Adipocyte (in vitro differentiated cells): ENCODE measurements at regions not wholly inside any gene's neighbourhood (a gene's known extent, or its start where the extent isn't known, plus 50 kb on each side); places are given as distances from the start of the nearest gene placed in this dataset.

Experiments used
- DNase-seq: peaks from one replicate; pipeline ENCODE4 v3.0.0-alpha.2; 2015; ENCODE audit warnings: low read depth
- H3K27me3 ChIP-seq: replicated peaks from 2 replicates; pipeline ENCODE4 v1.7.0; 2013; ENCODE audit warnings: mild to moderate bottlenecking, low read length, moderate library complexity; ENCODE audit not compliant: control insufficient read depth, insufficient read depth
- H3K36me3 ChIP-seq: 2 replicates; pipeline ENCODE4 v1.7.0; 2013; ENCODE audit warnings: low read length, mild to moderate bottlenecking, moderate library complexity; ENCODE audit not compliant: control insufficient read depth, insufficient read depth, severe bottlenecking
- H3K4me1 ChIP-seq: 2 replicates; pipeline ENCODE4 v1.7.0; 2013; ENCODE audit warnings: mild to moderate bottlenecking, low read length, moderate library complexity; ENCODE audit not compliant: control insufficient read depth, insufficient read depth
- H3K4me3 ChIP-seq: 2 replicates; pipeline ENCODE4 v1.7.0; 2013; ENCODE audit warnings: mild to moderate bottlenecking, low read length, moderate library complexity
- H3K9ac ChIP-seq: 2 replicates; pipeline ENCODE4 v1.7.0; 2013; ENCODE audit warnings: mild to moderate bottlenecking, low read length, moderate library complexity
- H3K9me3 ChIP-seq: 2 replicates; pipeline ENCODE4 v1.7.0; 2013; ENCODE audit warnings: mild to moderate bottlenecking, low read length, moderate library complexity; ENCODE audit not compliant: control insufficient read depth

GRCh38 chr4:96102541-96103026, 262.7 kb downstream of the PDHA2 start:
- no peaks in the 10 kb centered on the region for H3K27me3 ChIP-seq
- no peaks in the 10 kb centered on the region for H3K9me3 ChIP-seq
- no peaks in the 10 kb centered on the region for H3K4me1 ChIP-seq
- H3K9ac ChIP-seq = no peak overlapping the region
- peak; percentile 23 for DNase-seq
- no peaks in the 10 kb centered on the region for H3K36me3 ChIP-seq
- no peak overlapping the region for H3K4me3 ChIP-seq

DNA sequence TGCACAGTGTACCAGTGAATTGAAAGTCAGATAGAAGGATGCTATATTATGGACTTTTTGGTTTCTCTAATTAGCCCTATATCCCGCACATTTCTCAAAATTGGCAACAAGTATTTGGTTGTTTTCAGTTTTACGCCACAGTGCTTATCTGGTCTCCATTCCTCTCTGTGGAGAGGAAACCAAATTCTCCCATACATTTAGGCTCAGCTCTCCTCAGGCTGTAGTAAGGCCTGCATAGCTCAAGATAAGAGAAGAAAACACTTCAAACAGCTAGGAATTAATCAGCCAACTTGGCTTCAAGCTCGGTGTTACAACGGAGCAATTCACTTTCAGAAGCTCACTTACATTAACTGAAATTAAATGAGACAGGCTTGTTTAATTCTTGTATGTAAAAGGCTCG, 263.2 kb downstream of the PDHA2 start:
- Histone ChIP-seq H3K4me1 (no peaks in the 10 kb centered on the region), H3K36me3 (no peaks in the 10 kb centered on the region), H3K9ac (no peak overlapping the region), H3K4me3 (no peak overlapping the region), H3K27me3 (no peaks in the 10 kb centered on the region), H3K9me3 (no peaks in the 10 kb centered on the region)
- no peak for DNase-seq

DNA sequence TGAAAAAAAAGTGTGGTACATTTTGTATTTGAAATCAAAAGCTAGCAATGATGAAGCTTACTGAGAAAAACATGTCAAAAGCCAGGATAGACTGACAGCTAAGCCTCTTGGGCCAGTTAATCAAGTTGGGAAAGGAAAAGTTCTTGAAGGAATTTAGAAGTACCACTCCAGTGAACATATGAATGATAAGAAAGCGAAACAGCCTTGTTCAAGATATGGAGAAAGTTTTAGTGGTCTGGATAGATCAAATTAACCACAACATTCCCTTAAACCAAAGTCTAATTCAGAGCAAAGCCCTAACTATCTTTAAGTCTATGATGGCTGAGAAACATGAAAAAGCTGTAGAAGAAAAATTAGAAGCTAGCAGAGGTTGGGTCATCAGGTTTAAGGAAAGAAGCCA, 268.3 kb downstream of the PDHA2 start:
- Histone ChIP-seq H3K9me3 (peaks cover 3% of the 10 kb centered on the region), H3K27me3 (no peaks in the 10 kb centered on the region), H3K4me3 (no peak overlapping the region), H3K36me3 (no peaks in the 10 kb centered on the region), H3K9ac (no peak overlapping the region), H3K4me1 (no peaks in the 10 kb centered on the region)
- DNase-seq = no peak

GRCh38 chr4:96112631-96113030, 272.7 kb downstream of the PDHA2 start:
- no peaks in the 10 kb centered on the region for H3K36me3 ChIP-seq
- H3K9ac ChIP-seq = no peak overlapping the region
- no peak overlapping the region for H3K4me3 ChIP-seq
- no peaks in the 10 kb centered on the region for H3K4me1 ChIP-seq
- DNase-seq = no peak
- no peaks in the 10 kb centered on the region for H3K27me3 ChIP-seq
- peaks cover 3% of the 10 kb centered on the region for H3K9me3 ChIP-seq

DNA sequence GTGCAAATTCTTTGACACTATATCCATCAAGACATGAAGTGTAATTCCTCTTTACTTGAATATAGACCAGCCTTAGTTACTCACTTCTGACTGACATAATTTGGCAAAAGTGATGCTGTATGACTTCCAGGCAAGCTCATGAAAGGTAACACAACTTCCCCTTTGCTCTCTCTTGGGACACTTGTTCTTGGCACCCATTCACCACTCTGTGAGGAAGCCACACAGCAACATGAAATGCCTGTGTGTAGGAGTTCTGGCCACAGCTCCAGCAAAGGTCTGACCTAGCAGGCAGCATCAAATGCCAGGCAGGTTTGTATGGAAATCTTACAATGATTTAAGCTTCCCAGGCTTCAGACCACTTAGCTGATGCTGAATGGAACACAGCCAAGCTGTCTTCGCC, 280.3 kb downstream of the PDHA2 start:
- no peaks in the 10 kb centered on the region for H3K36me3 ChIP-seq
- no peak for DNase-seq
- no peak overlapping the region for H3K9ac ChIP-seq
- H3K27me3 ChIP-seq = no peaks in the 10 kb centered on the region
- no peaks in the 10 kb centered on the region for H3K4me1 ChIP-seq
- H3K9me3 ChIP-seq = no peaks in the 10 kb centered on the region
- no peak overlapping the region for H3K4me3 ChIP-seq

DNA sequence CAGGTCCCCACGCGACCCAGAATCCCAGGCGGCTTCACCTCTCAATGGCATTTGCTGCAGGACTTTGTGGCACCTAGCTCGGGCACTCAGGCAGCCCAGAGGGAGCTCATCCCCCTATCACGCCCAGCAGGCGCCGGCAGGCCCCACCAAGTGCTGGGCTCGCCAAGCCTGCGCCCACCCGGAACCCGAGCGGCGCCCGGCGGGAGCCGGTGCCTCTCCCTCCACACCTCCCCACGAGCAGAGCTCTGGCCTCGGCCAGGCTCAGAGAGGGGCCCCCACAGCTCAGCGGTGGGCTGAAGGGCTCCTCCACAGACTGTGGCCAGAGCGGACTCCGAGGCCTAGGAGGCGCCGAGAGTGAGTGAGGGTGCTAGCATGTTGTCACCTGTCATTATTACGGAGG, 286.3 kb downstream of the PDHA2 start:
- Histone ChIP-seq H3K36me3 (no peaks in the 10 kb centered on the region), H3K4me3 (no peak overlapping the region), H3K9ac (no peak overlapping the region), H3K4me1 (no peaks in the 10 kb centered on the region), H3K27me3 (no peaks in the 10 kb centered on the region), H3K9me3 (no peaks in the 10 kb centered on the region)
- no peak for DNase-seq

- Histone ChIP-seq H3K36me3 (no peaks in the 10 kb centered on the region), H3K4me3 (no peak overlapping the region), H3K9me3 (no peaks in the 10 kb centered on the region), H3K27me3 (no peaks in the 10 kb centered on the region), H3K9ac (no peak overlapping the region), H3K4me1 (no peaks in the 10 kb centered on the region)
- no peak for DNase-seq
Measured at GRCh38 chr4:96131186-96131585, 291.3 kb downstream of the PDHA2 start.

GRCh38 chr4:96134806-96135205, 294.9 kb downstream of the PDHA2 start:
- no peaks in the 10 kb centered on the region for H3K27me3 ChIP-seq
- no peaks in the 10 kb centered on the region for H3K9me3 ChIP-seq
- DNase-seq = no peak
- no peak overlapping the region for H3K4me3 ChIP-seq
- H3K4me1 ChIP-seq = no peaks in the 10 kb centered on the region
- no peak overlapping the region for H3K9ac ChIP-seq
- no peaks in the 10 kb centered on the region for H3K36me3 ChIP-seq

GRCh38 chr4:96136056-96136455, 296.2 kb downstream of the PDHA2 start:
- DNase-seq = peak; percentile 15
- Histone ChIP-seq H3K27me3 (no peaks in the 10 kb centered on the region), H3K4me3 (no peak overlapping the region), H3K9ac (no peak overlapping the region), H3K4me1 (no peaks in the 10 kb centered on the region), H3K9me3 (no peaks in the 10 kb centered on the region), H3K36me3 (no peaks in the 10 kb centered on the region)

- H3K9ac ChIP-seq = no peak overlapping the region
- DNase-seq = no peak
- H3K36me3 ChIP-seq = no peaks in the 10 kb centered on the region
- H3K4me1 ChIP-seq = no peaks in the 10 kb centered on the region
- H3K9me3 ChIP-seq = no peaks in the 10 kb centered on the region
- no peak overlapping the region for H3K4me3 ChIP-seq
- H3K27me3 ChIP-seq = no peaks in the 10 kb centered on the region
Measured at GRCh38 chr4:96139251-96139929, 299.5 kb downstream of the PDHA2 start.

GRCh38 chr4:96145601-96146000, 305.7 kb downstream of the PDHA2 start:
- Histone ChIP-seq H3K9me3 (no peaks in the 10 kb centered on the region), H3K27me3 (no peaks in the 10 kb centered on the region), H3K36me3 (no peaks in the 10 kb centered on the region), H3K4me1 (no peaks in the 10 kb centered on the region), H3K9ac (no peak overlapping the region), H3K4me3 (no peak overlapping the region)
- DNase-seq = peak; percentile 22

DNA sequence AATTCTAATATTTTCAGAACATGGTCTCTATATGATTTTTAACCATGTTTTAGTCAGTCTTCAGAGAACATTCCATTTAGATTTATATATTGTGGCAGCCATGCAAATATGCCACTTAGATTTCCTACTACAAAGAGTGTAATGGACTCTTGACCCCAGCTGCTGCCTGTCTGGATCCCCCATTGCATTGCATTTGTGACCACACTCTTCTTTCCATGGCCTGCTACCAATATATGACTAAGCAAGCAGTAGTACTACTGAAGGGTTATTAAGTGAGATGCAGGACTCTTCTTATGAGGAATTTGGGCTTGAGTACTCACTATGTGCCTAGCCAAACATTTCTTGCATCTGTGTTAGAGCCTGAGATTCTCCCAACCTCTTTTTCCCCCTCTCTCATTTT, 306.8 kb downstream of the PDHA2 start:
- Histone ChIP-seq H3K4me3 (no peak overlapping the region), H3K36me3 (no peaks in the 10 kb centered on the region), H3K27me3 (no peaks in the 10 kb centered on the region), H3K4me1 (no peaks in the 10 kb centered on the region), H3K9ac (no peak overlapping the region), H3K9me3 (no peaks in the 10 kb centered on the region)
- no peak for DNase-seq
